HG02623 (cell line): ENCODE measurements at regions not wholly inside any gene's neighbourhood (a gene's known extent, or its start where the extent isn't known, plus 50 kb on each side); places are given as distances from the start of the nearest gene placed in this dataset.
"Not testable (repeated sequence)": the region's sequence is repeated elsewhere in the genome, so short reads cannot be mapped to it uniquely, and the experiment has no call there.

Source experiments
- ATAC-seq: cut with Tn5 transposase; IDR thresholded peaks from one replicate; pipeline ENCODE4 v1.9.1; 2021; ENCODE audit warnings: moderate library complexity; ENCODE audit not compliant: unreplicated experiment

GRCh38 chr11:19628018-19628417, 84.6 kb upstream of the NAV2 start:
- no peak for ATAC-seq

GRCh38 chr11:19627566-19627965, 85.1 kb upstream of the NAV2 start:
- no peak for ATAC-seq

GRCh38 chr11:19625438-19625837, 87.2 kb upstream of the NAV2 start:
- ATAC-seq: no peak

GRCh38 chr11:19617696-19618523, 94.7 kb upstream of the NAV2 start:
- ATAC-seq: no peak

GRCh38 chr11:19615341-19616183, 97.1 kb upstream of the NAV2 start:
- no peak for ATAC-seq

- no peak for ATAC-seq
These were observed 98.2 kb upstream of the NAV2 start for GRCh38 chr11:19614370-19614940.

- not testable (repeated sequence) for ATAC-seq
These were observed 100.6 kb upstream of the NAV2 start for GRCh38 chr11:19612025-19612424.

GRCh38 chr11:19607656-19608360, 104.8 kb upstream of the NAV2 start:
- no peak for ATAC-seq

- ATAC-seq: no peak
These were observed 105.6 kb upstream of the NAV2 start for GRCh38 chr11:19606856-19607655.

- ATAC-seq: no peak
These were observed 106.9 kb upstream of the NAV2 start for GRCh38 chr11:19605520-19606371.

- ATAC-seq: no peak
These were observed 107.8 kb upstream of the NAV2 start for GRCh38 chr11:19604679-19605375.

GRCh38 chr11:19603771-19604170, 108.9 kb upstream of the NAV2 start:
- no peak for ATAC-seq

GRCh38 chr11:19602891-19603290, 109.7 kb upstream of the NAV2 start:
- ATAC-seq: no peak

GRCh38 chr11:19602406-19602805, 110.2 kb upstream of the NAV2 start:
- ATAC-seq: no peak

GRCh38 chr11:19601235-19601634, 111.4 kb upstream of the NAV2 start:
- no peak for ATAC-seq

- no peak for ATAC-seq
These were observed 113.0 kb upstream of the NAV2 start for GRCh38 chr11:19599681-19600080.

GRCh38 chr11:19598876-19599486, 113.7 kb upstream of the NAV2 start:
- ATAC-seq: no peak

GRCh38 chr11:19598456-19598855, 114.2 kb upstream of the NAV2 start:
- no peak for ATAC-seq
